ENCODE measurements at regions not wholly inside any gene's neighbourhood (a gene's known extent, or its start where the extent isn't known, plus 50 kb on each side); places are given as distances from the start of the nearest gene placed in this dataset.

DNA sequence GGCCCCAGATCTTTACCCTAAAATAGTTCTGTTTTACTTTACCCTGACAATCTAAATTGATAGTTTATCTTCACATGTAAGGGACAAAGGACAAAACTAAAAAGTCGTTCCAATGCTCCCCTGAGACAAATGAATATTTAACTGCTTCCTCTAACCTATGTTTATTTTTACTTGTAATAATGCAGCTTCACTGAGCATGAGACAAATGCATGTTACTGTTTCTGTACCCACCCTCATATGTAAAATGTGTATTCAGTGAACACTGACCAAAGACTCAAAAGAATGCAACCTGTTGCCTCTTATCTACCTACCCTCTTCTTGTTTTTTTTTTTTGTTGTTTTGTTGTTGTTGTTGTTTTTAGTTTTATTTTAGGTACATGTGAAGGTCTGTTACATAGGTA, 1570.9 kb upstream of the SLC39A10 start:
- WGBS (ENCODE audit: missing lambda C conversion rate), result 3% methylated on average over 1 of the region's 1 CpG
- TF ChIP-seq POLR2AphosphoS2 (conservative IDR thresholded peaks at IDR 0.05; ENCODE audit: low read length) (no peak), MAZ (IDR thresholded peaks at IDR 0.05; ENCODE audit: borderline replicate concordance, low read depth, low read length) (no peak), ESRRA (IDR thresholded peaks at IDR 0.05; ENCODE audit: borderline replicate concordance, low read length) (no peak), RCOR1 (IDR thresholded peaks at IDR 0.05; ENCODE audit: low read depth, low read length) (no peak), MYC (IDR thresholded peaks at IDR 0.05; ENCODE audit: borderline replicate concordance, low read length) (no peak), JUNB (IDR thresholded peaks at IDR 0.05) (no peak), EHF (CRISPR knock-in tag; IDR thresholded peaks at IDR 0.05) (no peak), BHLHE40 (IDR thresholded peaks at IDR 0.05; ENCODE audit: low read depth, low read length) (no peak), ZC3H11A (IDR thresholded peaks at IDR 0.05) (no peak), CHD2 (IDR thresholded peaks at IDR 0.05; ENCODE audit: low read length, partially characterized antibody) (no peak), MAX (IDR thresholded peaks at IDR 0.05) (no peak)
- TF ChIP-seq, protein P1, sequence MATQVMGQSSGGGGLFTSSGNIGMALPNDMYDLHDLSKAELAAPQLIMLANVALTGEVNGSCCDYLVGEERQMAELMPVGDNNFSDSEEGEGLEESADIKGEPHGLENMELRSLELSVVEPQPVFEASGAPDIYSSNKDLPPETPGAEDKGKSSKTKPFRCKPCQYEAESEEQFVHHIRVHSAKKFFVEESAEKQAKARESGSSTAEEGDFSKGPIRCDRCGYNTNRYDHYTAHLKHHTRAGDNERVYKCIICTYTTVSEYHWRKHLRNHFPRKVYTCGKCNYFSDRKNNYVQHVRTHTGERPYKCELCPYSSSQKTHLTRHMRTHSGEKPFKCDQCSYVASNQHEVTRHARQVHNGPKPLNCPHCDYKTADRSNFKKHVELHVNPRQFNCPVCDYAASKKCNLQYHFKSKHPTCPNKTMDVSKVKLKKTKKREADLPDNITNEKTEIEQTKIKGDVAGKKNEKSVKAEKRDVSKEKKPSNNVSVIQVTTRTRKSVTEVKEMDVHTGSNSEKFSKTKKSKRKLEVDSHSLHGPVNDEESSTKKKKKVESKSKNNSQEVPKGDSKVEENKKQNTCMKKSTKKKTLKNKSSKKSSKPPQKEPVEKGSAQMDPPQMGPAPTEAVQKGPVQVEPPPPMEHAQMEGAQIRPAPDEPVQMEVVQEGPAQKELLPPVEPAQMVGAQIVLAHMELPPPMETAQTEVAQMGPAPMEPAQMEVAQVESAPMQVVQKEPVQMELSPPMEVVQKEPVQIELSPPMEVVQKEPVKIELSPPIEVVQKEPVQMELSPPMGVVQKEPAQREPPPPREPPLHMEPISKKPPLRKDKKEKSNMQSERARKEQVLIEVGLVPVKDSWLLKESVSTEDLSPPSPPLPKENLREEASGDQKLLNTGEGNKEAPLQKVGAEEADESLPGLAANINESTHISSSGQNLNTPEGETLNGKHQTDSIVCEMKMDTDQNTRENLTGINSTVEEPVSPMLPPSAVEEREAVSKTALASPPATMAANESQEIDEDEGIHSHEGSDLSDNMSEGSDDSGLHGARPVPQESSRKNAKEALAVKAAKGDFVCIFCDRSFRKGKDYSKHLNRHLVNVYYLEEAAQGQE (IDR thresholded peaks at IDR 0.05), result no peak
- ChIA-PET POLR2A (no interaction called here), CTCF (no interaction called here)
- Histone ChIP-seq H3K9me3 (no peaks in the 10 kb centered on the region), H3K27ac (no peak overlapping the region), H3K4me3 (no peak overlapping the region), H3K4me2 (no peak overlapping the region), H3K4me1 (no peaks in the 10 kb centered on the region)
- no peak for ATAC-seq
- no peak for FAIRE-seq
- DNase-seq (ENCODE audit: low read depth in 1 of 2, low spot score in 1 of 2), result no peak

- no peak overlapping the region for H3K4me3 ChIP-seq
- no peaks in the 10 kb centered on the region for H3K4me1 ChIP-seq
- ATAC-seq (no peak), FAIRE-seq (no peak), DNase-seq (ENCODE audit: low read depth in 1 of 2, low spot score in 1 of 2) (no peak)
- H3K4me2 ChIP-seq, result no peak overlapping the region
- TF ChIP-seq CHD2 (IDR thresholded peaks at IDR 0.05; ENCODE audit: low read length, partially characterized antibody), result no peak
- TF ChIP-seq, protein P2, sequence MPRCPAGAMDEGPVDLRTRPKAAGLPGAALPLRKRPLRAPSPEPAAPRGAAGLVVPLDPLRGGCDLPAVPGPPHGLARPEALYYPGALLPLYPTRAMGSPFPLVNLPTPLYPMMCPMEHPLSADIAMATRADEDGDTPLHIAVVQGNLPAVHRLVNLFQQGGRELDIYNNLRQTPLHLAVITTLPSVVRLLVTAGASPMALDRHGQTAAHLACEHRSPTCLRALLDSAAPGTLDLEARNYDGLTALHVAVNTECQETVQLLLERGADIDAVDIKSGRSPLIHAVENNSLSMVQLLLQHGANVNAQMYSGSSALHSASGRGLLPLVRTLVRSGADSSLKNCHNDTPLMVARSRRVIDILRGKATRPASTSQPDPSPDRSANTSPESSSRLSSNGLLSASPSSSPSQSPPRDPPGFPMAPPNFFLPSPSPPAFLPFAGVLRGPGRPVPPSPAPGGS (IDR thresholded peaks at IDR 0.05), result no peak
- H3K9me3 ChIP-seq, result no peaks in the 10 kb centered on the region
- POLR2A ChIA-PET, result no interaction called here
- CTCF ChIA-PET, result no interaction called here
- no peak overlapping the region for H3K27ac ChIP-seq
- WGBS (ENCODE audit: missing lambda C conversion rate), result 35% methylated on average over 3 of the region's 3 CpGs
Observed at GRCh38 chr2:194079989-194080388, 1577.0 kb upstream of the SLC39A10 start.

DNA sequence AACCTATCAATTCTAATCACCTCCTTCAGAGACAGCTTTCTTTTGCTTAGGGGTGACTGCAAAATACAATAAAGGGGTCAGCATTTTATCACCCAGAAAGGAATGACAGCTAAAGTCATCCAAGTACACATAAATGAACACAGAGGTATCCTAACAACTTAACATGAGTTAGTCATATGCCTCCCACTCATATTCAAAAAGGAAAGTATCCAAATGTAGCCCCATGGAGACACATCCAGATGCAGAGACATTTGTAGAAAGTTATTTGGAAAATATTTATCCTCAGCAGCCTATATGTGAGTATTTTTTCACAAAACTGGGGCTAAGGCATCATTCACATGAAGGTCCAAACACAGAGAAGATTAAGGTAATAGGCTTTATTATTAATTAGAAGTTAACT, 1579.7 kb upstream of the SLC39A10 start:
- TF ChIP-seq MYC (IDR thresholded peaks at IDR 0.05; ENCODE audit: borderline replicate concordance, low read length) (no peak), CHD2 (IDR thresholded peaks at IDR 0.05; ENCODE audit: low read length, partially characterized antibody) (no peak), SMC3 (IDR thresholded peaks at IDR 0.05) (no peak), TP53 (CRISPR knock-in tag; IDR thresholded peaks at IDR 0.05) (no peak), HOXB5 (CRISPR knock-in tag; IDR thresholded peaks at IDR 0.05) (no peak), KDM5A (IDR thresholded peaks at IDR 0.05) (no peak), RAD21 (conservative IDR thresholded peaks at IDR 0.05 in 1 of 2, IDR thresholded peaks at IDR 0.05 in 1 of 2) (no peak), HMGXB4 (CRISPR knock-in tag; IDR thresholded peaks at IDR 0.05; ENCODE audit: borderline replicate concordance) (no peak), ZSCAN20 (CRISPR knock-in tag; IDR thresholded peaks at IDR 0.05) (no peak), HDAC2 (IDR thresholded peaks at IDR 0.05) (no peak), KDM1A (IDR thresholded peaks at IDR 0.05; ENCODE audit: low read depth) (no peak)
- TF ChIP-seq, protein P2 (IDR thresholded peaks at IDR 0.05), result no peak
- no peak for ATAC-seq
- ChIA-PET POLR2A (no interaction called here), CTCF (no interaction called here)
- no peak overlapping the region for H3K27ac ChIP-seq
- no peak overlapping the region for H3K4me2 ChIP-seq
- DNase-seq (ENCODE audit: low read depth in 1 of 2, low spot score in 1 of 2), result no peak
- no peaks in the 10 kb centered on the region for H3K4me1 ChIP-seq
- H3K4me3 ChIP-seq, result no peak overlapping the region
- FAIRE-seq, result no peak
- H3K9me3 ChIP-seq, result no peaks in the 10 kb centered on the region
